HG03521 (cell line): ENCODE measurements at regions not wholly inside any gene's neighbourhood (a gene's known extent, or its start where the extent isn't known, plus 50 kb on each side); places are given as distances from the start of the nearest gene placed in this dataset.

Experiments used
- ATAC-seq: cut with Tn5 transposase; IDR thresholded peaks from one replicate; pipeline ENCODE4 v1.9.1; 2021; ENCODE audit warnings: mild to moderate bottlenecking, moderate library complexity; ENCODE audit not compliant: unreplicated experiment

DNA sequence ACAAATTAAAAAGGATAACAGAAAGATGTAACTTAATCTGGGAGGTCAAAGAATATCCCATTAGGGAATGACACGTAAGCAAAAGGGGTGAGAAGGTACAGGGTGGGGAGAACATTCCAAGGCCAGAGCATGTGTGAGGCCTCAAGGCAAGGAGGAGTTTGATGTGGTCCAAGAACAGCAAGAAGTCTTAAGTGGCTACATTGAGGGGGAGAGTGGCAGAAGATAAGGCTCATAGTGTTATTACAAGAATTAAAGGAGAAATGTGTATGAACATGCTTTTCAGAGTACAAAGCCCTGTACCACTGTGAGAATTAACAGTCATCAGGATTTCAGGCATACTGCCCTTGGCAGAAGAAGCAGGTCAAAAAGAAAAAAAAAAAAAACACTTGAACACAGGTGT is 174.4 kb upstream of the ERBB4 start:
- ATAC-seq, result no peak

DNA sequence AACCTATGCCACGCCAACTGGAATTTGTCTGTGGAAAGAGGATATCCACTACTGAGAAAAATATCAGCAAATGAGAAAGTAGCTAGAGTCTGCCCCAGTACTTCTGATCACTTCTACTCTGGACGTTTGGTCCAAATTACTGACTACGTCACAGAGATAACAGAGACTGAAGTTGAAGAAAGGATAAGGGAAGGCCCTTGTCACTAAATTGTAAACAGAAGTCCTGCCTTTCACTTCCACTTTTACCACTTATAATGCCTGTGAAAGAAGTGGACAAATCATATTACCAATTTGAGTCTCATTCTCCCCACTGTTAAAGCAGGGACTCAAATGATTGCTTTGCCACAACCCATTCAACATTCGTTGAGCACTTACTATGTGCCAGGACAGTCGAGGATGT is 173.9 kb upstream of the ERBB4 start:
- ATAC-seq, result no peak

DNA sequence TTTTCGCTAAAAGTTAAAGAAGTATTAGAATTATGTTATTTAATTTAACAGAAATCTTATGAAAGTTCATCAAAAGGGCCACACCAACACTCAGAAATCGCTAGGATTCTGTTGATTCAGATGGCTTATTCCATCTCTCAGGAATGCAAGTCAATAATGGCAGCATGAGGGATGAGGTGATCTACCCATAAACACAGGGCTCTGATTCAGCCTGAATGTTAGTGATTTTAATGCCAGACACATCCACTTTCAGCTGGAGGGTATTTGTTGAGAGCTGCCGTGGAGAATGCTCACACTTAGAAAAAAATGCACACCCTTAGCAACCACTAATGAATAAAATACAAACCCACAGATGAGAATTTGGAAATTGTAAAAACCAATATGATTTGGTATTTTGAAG is 173.3 kb upstream of the ERBB4 start:
- no peak for ATAC-seq

DNA sequence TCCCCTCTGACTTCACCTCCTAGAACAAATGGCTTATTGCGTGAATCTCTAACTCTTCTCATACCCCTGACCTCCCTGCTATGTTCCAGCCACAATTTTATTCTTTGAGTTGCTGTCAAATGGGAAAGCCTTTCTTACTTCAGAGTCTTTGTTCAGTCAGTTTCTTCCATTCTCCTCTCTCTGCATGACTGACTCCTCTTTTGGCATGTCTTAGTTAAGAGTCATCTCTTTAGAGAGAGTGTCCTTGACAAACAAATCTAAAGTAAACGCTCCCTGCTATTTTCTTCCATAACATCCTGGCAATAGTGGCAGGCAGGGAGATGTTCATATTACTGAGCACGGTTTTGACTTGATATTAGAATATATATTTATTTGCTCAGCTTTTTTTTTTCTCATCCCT is 170.7 kb upstream of the ERBB4 start:
- no peak for ATAC-seq

DNA sequence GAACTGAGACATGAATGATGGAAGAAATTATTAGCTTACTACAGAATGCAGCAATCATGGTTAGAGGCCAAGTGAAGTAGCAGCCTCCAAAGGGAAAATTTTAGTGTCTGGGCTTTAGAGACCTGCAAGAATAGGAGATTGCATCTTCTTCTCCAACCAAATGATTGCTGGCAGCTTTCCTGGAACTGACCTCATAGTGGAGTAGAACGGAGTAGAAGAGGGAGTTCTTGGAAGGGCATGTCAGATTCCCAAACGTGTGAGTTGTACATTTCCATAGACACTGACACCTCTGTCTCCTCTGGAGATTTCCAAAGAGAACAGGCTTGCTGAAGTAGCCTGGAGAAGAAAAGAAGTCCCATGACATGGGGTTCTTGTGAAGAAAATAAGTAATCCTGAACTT is 169.8 kb upstream of the ERBB4 start:
- ATAC-seq, result no peak

DNA sequence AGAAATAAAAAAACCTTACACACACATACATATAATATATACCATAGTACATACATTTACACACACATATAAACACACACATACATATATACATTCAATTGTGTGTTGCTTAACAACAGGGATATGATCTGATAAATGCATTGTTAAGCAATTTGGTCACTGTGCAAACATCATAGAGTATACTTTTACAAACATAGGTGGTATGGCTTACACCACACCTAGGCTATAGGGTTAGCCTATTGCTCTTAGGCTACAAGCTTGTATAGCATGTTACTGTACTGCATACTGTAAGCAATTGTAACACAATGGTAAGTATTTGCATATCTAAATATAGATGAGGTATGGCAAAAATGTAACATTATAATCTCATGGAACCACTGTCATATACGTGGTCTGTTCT is 156.8 kb upstream of the ERBB4 start:
- no peak for ATAC-seq

DNA sequence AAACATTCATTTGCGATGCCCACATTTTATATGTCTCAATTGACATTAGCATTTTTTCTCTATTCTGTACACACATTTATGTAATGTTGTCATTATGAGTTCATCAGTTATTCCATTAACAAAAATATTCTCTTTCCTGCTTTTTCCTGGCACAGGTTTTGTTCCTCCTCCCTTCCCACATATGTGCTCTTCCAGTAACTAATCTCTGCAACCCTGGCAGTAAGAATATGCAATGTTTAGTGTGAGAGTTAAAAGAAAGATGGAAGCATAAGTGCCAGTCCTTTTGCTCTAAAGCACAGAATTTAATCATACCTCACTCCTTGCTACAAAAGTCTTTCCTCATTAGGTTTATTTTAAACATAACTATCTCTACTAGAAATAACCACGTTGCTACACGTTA is 155.8 kb upstream of the ERBB4 start:
- no peak for ATAC-seq

DNA sequence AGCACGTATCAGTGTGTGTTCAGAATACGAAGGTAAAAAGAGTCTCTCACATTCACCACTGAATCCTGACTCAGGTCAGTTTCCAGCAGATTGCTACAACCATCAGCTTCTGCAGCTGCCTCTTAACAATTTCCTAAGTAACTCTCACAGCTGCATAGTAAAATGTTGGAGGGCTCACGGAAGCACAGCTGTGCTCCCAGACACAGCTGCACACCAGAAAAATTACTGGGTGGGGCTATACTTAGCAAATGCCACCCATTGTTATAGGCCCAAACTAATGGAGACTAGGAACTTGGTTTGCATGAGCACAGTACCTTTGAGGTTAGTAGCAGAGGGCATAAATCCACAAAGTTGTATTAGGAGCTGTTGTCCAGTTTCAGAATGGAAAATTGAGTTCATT is 153.9 kb upstream of the ERBB4 start:
- no peak for ATAC-seq

DNA sequence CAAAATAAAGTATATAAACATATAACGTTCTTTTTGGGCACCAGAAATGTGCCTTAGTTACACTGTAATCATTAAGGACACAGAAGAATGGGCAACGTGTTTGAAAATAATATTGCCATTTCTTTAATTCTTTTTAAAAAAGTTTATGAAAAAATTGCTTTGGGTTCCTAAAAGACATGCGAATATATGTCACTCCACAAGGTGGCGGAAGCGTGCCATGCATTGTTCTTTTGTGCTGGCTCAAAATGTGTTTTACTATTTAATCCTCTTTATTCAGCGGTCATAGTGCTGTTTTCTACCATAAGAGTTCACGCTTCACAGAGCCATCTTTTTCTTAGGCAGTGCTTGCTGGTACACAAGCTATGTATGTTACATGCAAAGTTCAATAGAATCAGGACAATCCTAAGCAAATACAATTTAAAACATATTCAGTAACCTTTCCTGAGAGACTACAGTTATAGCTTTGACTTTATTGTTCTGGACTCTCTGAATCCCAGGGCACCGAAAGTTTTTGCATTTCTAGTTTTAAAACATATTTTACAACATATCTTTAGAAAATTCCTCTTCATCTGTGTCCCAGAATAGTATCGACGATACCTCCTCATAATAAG is 147.8 kb upstream of the ERBB4 start:
- ATAC-seq, result peak; percentile 49

DNA sequence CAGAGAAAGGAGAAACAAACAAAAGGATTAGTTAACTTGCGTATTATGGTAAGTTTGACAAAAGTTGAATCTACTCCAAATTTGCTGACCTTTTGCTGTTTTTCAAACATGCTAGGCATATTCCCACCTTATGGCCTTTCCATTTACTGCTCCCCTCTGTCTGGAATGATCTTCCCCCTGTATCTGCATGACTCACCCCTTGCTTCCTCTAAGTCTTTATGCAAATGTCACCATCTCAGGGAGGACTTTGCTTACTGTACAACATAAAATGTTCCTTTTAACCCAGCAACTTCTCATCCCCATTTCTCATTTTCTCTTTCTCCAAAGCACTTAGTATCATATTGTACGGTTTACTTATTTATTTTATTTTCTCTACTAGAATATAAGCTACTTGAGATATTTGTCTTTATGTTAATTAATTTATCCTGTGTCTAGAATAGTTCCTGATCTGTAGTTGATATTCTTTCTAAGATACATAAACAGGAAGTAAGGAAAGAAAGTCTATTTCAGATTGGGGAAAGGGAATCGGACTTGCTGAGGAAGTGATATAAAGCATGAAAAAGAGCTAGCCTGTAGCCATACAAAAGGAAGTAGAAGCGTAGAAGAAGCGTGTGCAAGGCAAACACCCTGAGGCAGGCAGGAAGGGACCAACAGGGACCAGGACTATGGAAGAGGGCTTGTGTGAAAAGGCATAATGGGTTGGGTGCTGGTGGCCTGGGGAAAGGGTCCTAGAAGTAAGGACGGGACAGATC is 144.9 kb upstream of the ERBB4 start:
- no peak for ATAC-seq

DNA sequence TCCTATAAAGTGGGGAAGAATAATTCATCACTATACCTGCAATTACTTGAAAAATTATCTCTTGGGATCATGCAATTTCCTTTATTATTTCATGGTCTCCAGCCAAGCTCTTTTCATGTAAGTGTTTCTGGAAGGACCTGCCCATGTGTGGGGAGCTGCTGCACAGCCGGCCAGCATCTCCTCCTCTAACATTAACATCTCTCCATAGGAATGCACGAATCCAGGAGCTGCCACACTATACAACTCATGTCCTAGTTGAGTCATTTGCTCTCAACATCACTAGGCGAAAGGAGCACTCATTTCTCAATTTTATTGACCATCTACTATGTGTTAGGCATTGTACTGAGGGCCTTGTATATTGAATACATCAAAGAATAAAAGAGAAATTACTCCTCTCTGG is 144.3 kb upstream of the ERBB4 start:
- ATAC-seq, result no peak

DNA sequence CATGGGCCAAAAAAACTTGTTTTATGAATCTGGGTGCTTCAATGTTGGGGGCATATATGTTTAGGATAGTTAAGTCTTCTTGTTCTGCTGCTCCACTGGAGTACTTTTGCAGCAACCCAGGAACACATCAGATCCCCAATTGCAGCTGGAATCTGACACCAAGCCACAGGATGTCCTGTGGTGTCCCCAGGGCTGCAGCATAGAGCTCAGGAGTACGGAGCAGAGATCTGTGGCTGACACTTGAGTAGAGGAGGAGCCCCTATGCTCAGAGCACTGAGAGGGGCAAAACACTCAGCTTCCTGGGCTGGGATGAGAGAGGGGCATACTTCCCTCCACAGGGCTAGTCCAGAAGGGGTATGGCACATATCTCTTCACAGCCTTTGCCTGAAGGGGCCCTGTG is 138.9 kb upstream of the ERBB4 start:
- ATAC-seq, result no peak

DNA sequence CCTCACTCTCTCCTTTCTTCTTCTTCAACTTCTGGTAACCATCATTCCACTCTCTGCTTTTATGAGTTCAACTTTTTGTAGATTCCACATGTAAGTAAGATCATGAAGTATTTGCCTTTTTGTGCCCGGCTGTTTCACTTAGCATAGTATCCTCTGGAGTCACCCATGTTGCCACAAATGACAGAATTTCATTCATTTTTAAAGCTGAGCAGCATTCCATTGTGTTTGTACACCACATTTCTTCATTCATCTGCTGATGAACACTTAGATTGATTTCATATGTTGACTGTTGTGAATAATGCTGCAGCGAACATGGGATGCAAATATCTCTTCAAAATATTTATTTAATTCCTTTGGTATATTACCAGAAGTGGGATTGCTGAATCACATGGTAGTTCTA is 133.6 kb upstream of the ERBB4 start:
- no peak for ATAC-seq

DNA sequence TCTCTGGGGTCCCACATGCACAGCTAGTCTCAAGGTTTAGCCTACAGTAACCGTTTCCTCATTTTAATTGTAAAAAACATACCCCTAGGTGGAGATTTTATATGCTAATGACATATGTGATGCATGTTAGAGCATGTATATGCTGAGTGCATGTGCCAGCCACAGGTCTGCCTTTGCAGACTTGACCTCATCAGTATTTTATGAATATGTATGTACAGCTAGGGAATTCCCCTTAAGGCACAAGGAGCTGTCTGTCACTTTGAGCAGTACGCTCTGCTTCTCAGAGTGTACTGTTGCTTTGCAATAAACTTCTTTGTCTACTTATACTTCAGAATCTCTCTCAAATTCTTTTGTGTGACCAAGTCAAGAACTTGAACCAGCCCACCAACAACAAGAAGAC is 131.2 kb upstream of the ERBB4 start:
- no peak for ATAC-seq

DNA sequence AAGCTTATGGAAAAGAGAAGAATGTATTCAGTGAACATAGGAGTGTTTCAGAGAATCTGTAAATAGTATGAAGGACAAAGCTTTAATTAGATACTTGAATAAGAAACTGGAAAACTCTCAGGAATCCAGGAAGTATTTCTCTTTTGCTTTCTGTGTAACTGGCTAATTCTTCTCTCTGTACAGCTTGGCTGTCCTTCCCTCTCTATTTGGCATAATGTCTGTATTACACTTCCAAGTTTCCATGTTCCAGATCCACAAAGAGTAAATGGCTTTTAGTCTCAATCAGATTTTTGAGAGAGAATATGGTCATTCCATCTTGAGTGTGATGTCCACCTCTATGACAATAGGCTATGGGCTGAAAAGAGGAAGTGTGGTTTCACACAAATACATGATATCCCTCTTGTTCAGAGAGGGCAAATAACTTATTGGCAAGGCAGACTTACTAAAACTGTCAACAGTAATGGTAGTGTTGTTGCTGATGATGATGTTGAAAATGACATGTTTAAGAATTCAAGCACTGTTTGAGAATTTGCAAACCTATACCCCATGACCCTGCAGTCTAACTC is 129.2 kb upstream of the ERBB4 start:
- ATAC-seq, result no peak

DNA sequence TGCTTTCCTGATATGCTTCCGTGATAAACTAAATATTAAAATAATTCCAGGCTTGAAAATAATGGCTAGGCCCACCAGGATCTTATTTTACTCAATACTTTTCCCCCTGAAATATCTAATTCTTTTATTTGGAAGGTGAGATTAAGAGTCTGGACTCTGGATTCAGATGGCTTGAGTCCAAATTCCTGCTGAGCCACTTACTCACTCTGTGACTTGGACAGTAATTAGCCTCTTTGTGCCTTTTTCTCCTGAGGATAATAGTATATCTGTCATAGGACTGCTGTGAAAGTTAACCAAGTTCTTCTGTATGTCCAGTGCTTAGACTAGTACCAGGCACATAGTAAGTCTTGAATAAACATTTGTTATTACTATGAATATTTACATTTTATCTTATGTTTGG is 127.3 kb upstream of the ERBB4 start:
- no peak for ATAC-seq

DNA sequence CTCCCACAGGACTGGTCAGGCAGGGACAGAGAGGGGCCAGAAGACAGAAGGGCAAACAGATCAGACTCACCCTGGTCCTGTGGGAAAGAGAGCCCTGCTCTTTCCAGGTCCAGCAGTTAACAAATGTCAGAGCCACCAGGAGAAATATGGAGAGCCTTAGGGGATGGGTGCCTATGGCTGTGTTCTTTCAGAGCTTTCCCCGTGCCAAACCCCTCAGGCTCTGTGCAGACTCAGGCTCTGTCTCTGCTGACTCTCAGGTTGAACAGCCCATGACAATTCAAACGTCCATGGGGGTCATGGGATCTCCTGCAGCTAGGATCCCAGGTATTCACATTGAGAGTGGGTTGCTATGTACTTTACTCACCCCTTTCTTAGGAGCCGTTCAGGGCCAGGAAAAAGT is 120.8 kb upstream of the ERBB4 start:
- no peak for ATAC-seq

DNA sequence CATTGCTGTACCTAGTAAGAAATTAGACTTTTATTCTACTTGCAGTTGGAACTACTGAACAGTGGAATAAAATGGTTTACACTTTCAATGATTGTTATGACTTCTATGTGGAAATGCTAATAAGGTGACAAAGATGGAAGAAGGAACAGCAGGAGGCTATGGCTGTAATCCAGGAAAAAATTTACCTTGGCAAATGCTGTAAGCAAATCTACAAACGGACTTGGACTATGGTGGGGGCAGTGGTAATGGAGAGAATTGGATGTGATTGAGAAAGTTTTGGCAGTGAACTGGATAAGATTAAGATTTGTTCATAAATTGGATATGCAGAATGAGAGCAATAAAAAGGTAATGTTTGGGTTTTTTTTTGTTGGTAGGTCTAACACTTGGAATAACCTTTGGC is 111.0 kb upstream of the ERBB4 start:
- no peak for ATAC-seq

DNA sequence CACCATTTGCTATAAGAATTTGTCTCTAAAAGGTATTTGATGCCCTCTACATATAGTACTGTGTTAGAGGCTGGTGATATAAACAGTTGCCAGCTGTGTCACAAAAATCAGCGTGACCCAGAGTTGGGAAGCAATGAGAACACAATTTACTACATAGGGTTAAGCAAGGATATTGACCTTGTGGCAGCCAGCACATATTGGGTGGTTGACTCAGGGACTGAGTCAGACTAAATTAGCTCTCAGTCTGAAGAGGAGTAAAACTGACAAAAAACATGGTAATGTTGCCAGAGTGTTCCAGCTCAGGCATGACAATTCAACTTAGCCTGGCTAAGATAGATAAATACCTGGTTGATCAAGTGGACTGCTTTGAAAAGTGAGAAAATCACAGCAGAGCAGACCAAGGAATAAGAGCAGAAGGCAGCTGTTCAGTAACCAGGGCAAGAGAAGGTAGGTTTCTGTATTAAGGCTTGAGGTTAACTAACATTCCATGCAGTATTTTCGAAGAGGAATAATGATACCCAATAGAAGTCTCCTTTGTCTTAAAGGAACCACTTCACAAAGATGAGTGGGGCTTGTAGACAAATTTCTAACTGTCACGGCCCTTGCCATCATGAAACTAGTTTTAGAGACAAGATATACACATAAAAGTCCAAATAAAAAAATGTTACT is 108.2 kb upstream of the ERBB4 start:
- no peak for ATAC-seq

DNA sequence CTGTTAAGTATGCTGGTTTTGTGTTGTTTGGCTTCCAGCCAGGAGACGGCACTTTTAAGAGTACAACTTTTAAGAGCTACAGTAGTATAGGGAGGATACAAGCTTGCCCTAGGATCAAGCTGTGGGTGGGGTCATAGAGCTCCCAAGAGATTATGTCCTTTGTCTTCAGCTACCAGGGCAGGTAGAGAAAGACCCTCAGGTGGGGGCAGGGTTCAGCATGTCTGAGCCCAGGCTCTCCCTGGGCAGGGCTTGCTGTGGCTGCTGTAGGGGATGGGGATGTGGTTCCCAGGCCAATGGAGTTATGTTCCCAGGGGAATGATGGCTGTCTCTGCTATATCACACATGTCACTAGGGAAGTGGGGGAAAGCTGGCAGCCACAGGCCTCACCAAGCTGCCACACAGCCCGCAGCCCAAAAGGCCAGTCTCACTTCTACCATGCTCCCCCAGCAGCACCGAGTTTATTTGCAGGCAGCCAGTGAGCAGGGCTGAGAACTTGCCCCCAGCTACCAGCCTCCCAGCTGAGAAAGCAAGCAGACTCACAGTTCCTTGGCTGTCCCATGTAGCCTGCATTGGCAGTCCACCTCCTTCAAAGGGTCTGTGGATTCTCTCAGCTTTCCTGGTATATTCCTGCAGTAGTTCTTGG is 105.7 kb upstream of the ERBB4 start:
- no peak for ATAC-seq

DNA sequence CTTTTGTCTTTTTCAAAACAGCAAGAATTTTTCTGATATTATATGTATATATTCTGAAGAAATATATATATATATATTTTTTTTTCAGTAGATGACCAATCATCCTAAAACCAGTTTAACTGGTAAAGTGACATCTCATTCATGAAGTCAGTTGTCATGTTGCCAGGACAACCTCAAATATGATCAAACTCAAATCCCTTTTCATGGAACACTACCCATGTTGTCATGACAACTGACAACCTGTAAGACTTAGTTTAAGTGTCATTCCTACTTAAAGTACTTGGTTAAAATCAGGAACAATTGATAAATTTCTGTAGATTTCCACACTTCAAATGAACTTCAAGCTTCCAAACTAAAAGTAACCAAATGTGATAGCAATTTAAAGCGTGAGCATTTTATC is 101.8 kb upstream of the ERBB4 start:
- ATAC-seq, result no peak

DNA sequence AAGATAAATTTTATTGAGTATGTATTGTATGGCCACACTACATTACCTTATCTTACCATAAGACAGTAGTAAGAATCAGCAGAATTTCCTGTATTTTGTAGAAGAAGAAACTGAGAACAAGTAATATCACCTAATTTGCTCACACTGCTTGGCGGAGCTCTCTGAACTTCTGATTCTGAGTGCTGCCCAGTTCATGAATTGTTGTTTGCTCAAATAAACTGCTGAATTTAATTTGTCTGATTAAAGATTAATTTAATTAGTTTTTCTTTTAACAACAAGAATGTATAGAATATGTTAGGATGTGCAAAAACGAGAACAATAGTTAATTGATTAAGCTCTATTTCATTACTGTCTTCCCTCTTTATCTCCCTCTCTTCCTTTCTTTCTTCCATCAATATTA is 100.1 kb upstream of the ERBB4 start:
- ATAC-seq, result no peak
